Transverse colon (tissue), 4 donors: ENCODE measurements at regions not wholly inside any gene's neighbourhood (a gene's known extent, or its start where the extent isn't known, plus 50 kb on each side); places are given as distances from the start of the nearest gene placed in this dataset.

Experiments used
- DNase-seq: peaks from one replicate; pipeline ENCODE4 v3.0.0-alpha.2; 2019
- H3K27ac ChIP-seq, 4 donors: fragments of 200-600 bp; sonication (generic); 2 replicates each; pipeline ENCODE4 v1.5.1; 2016 to 2018; ENCODE audit warnings: inconsistent platforms in 4 of 4
- H3K27me3 ChIP-seq: fragments of 200-600 bp; sonication (generic); 2 replicates; pipeline ENCODE4 v1.5.1; 2017; ENCODE audit warnings: inconsistent platforms
- H3K36me3 ChIP-seq, 4 donors: fragments of 200-600 bp; sonication (generic); 2 replicates each; pipeline ENCODE4 v1.5.1; 2017 to 2019; ENCODE audit warnings: inconsistent platforms in 4 of 4
- H3K4me1 ChIP-seq, 4 donors: fragments of 200-600 bp; sonication (generic); 2 replicates each; pipeline ENCODE4 v1.5.1; 2017 to 2020; ENCODE audit warnings: inconsistent platforms in 4 of 4
- H3K4me3 ChIP-seq, 4 donors: fragments of 200-600 bp; sonication (generic); 1 replicate in 1 of 4; 2 replicates in 3 of 4; pipeline versions ENCODE4 v1.5.1 to v1.6.1; 2017 to 2019; ENCODE audit warnings: inconsistent platforms in 4 of 4
- H3K9me3 ChIP-seq, 2 donors: fragments of 200-600 bp; sonication (generic); 2 replicates each; pipeline ENCODE4 v1.5.1; 2017 to 2019; ENCODE audit warnings: inconsistent platforms in 2 of 2
- EP300 ChIP-seq: sonication (generic); formaldehyde crosslinking; IDR thresholded peaks from one replicate; pipeline ENCODE4 v1.6.1; 2017; ENCODE audit warnings: antibody characterized with exemption, low read depth
- POLR2A ChIP-seq: fragments of 450-650 bp; IDR thresholded peaks from one replicate; pipeline ENCODE4 v1.6.1; 2016; ENCODE audit warnings: antibody characterized with exemption, mild to moderate bottlenecking, moderate library complexity
- POLR2AphosphoS5 ChIP-seq, 3 donors: sonication (generic); formaldehyde crosslinking; IDR thresholded peaks; one replicate each; pipeline ENCODE4 v1.6.1; 2016; ENCODE audit warnings: antibody characterized with exemption in 3 of 3
- WGBS, 2 donors: methylation state at CpG; one replicate each; pipeline ENCODE4 v1.1.5; 2018; ENCODE audit warnings: low coverage in 1 of 2; 5-methylcytosine and 5-hydroxymethylcytosine counted together
- in situ Hi-C, 4 donors: fragments of 200-750 bp; cut with MboI; loops; one replicate each; pipeline versions ENCODE4 v1.15.0 to v1.15.1; 2017; ENCODE audit warnings: low sequenced_read_pairs in 3 of 4, low pct_ligation_motif_present in 1 of 4, low pct_unique_long_range_greater_than_20kb in 1 of 4
- intact Hi-C: fragments of 100-400 bp; cut with DNase I; formaldehyde crosslinking; loops from one replicate; pipeline ENCODE4 v1.15.1; 2023; ENCODE audit warnings: low total_unique reads
- TF ChIP-seq, protein P1 (sequence below), 5 experiments: fragments of 200-600 bp in 3 of 5; fragments of 450-650 bp in 2 of 5; sonication (generic) in 3 of 5; IDR thresholded peaks; 1 replicate in 2 of 5; 2 replicates in 3 of 5; pipeline ENCODE4 v1.5.1; 2016 to 2017; ENCODE audit warnings: antibody characterized with exemption in 5 of 5, inconsistent platforms in 3 of 5, mild to moderate bottlenecking in 2 of 5, moderate library complexity in 1 of 5

DNA sequence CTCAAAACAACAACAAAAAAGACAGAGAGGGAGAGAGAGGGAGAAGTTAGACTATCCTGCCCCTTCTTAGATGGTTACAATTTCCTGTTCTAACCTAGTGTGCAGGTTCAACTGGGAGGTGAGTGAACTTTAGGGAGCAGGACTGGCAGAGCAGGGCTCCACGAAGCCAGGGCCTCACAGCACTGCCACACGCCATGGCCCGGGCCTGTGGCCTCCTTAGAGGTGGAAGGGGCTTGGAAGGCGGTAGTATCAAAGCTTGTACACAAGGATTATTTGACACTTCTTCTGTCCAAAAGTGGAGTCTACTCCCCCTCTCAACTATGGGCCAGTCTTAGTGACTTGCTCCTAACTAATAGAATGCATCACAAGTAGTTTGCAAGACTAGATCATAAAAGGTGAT is 62.9 kb upstream of the TMEM72 start:
- Histone ChIP-seq H3K27me3 (no peaks in the 10 kb centered on the region), H3K4me3 (no peak overlapping the region), H3K27ac (no peak overlapping the region), H3K4me1 (no peaks in the 10 kb centered on the region), H3K9me3 (no peaks in the 10 kb centered on the region), H3K36me3 (no peaks in the 10 kb centered on the region)
- intact Hi-C loops, result no loop called here
- 88% methylated on average over 4 of the region's 4 CpGs; no CpG with 5 or more reads in 1 of the 2 donors for WGBS, 2 donors
- TF ChIP-seq EP300 (no peak), POLR2A (no peak), POLR2AphosphoS5 (IDR thresholded peaks at IDR 0.05) (no peak)
- TF ChIP-seq, protein P1, sequence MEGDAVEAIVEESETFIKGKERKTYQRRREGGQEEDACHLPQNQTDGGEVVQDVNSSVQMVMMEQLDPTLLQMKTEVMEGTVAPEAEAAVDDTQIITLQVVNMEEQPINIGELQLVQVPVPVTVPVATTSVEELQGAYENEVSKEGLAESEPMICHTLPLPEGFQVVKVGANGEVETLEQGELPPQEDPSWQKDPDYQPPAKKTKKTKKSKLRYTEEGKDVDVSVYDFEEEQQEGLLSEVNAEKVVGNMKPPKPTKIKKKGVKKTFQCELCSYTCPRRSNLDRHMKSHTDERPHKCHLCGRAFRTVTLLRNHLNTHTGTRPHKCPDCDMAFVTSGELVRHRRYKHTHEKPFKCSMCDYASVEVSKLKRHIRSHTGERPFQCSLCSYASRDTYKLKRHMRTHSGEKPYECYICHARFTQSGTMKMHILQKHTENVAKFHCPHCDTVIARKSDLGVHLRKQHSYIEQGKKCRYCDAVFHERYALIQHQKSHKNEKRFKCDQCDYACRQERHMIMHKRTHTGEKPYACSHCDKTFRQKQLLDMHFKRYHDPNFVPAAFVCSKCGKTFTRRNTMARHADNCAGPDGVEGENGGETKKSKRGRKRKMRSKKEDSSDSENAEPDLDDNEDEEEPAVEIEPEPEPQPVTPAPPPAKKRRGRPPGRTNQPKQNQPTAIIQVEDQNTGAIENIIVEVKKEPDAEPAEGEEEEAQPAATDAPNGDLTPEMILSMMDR (IDR thresholded peaks at IDR 0.05), result no peak
- no peak for DNase-seq
- in situ Hi-C loops, result no loop called here

DNA sequence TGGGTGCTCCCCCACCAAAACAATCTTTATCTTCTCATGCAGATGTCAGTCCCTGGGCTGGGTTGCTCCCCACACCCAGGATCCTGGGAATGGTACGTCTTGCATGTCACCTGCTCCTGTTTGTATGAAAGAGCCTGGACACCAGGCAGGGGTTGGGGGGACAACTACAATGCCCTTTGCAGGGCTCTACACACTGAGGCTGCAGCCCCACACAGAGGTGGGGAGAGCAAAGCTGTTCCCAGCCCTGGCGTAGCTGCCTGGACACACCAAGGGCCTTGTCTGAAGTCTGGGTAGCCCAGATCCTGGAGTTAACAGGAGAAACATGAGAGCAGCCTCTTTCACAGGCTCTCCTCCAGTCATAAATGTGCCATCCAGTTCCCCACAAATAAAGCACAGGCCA is 61.2 kb upstream of the TMEM72 start:
- TF ChIP-seq EP300, result no peak
- TF ChIP-seq, protein P1 (IDR thresholded peaks at IDR 0.05), result no peak
- no peak for TF ChIP-seq POLR2A
- TF ChIP-seq POLR2AphosphoS5 (IDR thresholded peaks at IDR 0.05), result no peak
- no peaks in the 10 kb centered on the region for H3K9me3 ChIP-seq
- no peak overlapping the region for H3K27ac ChIP-seq
- H3K4me1 ChIP-seq, result no peaks in the 10 kb centered on the region
- H3K27me3 ChIP-seq, result no peaks in the 10 kb centered on the region
- no peak overlapping the region for H3K4me3 ChIP-seq
- no peaks in the 10 kb centered on the region for H3K36me3 ChIP-seq
- in situ Hi-C loops (loop anchor here (10.0 to 25.0 kb wide), 4 partner anchors 463 to 813 kb away; partner anchors contain the start of gene CXCL12 (in 4 of the 4)), intact Hi-C loops (loop anchor here (10.0 kb wide), 1 partner anchor 455 kb away; no protein-coding TSS in a partner anchor)
- DNase-seq, result no peak
- 86 to 90% methylated on average over 2 of the region's 2 CpGs for WGBS, 2 donors

DNA sequence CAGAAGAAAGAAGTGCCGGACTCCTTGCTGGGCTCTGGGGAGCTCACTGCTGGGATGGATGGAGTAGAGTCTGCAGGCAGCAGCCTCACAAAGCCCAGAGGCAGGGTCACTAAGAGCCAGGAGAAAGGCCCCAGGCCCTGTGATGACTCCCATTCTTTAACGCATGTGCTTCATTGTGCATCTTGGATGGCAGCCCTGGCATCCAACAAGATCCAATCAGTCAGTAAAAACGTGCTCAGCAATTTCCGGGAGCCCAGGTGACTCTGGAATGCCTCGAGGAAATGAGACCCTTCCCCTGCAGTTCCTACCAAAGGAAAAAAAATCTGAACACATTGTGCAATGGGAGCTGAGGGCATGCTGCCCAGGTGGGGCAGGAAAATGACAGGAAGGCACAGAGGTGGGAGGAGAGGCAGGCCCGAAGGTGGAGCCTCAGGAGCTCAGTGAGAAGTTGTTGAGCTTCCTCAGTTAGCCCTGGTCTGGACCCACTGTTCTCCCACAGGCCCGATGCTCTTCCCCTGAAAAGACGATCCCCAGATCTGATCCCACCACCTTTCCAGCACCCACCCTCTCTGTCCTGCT is 60.7 kb upstream of the TMEM72 start:
- Histone ChIP-seq H3K27me3 (no peaks in the 10 kb centered on the region), H3K9me3 (no peaks in the 10 kb centered on the region), H3K4me3 (no peak overlapping the region), H3K4me1 (no peaks in the 10 kb centered on the region), H3K36me3 (no peaks in the 10 kb centered on the region), H3K27ac (no peak overlapping the region)
- intact Hi-C loops, result loop anchor here (10.0 kb wide), 1 partner anchor 456 kb away; no protein-coding TSS in a partner anchor
- 80 to 81% methylated on average over 2 to 8 of the region's 8 CpGs for WGBS, 2 donors
- in situ Hi-C loops, result loop anchor here (10.0 to 25.0 kb wide), 4 partner anchors 463 to 813 kb away; partner anchors contain the start of gene CXCL12 (in 4 of the 4)
- TF ChIP-seq, protein P1 (IDR thresholded peaks at IDR 0.05), result no peak
- DNase-seq, result no peak

DNA sequence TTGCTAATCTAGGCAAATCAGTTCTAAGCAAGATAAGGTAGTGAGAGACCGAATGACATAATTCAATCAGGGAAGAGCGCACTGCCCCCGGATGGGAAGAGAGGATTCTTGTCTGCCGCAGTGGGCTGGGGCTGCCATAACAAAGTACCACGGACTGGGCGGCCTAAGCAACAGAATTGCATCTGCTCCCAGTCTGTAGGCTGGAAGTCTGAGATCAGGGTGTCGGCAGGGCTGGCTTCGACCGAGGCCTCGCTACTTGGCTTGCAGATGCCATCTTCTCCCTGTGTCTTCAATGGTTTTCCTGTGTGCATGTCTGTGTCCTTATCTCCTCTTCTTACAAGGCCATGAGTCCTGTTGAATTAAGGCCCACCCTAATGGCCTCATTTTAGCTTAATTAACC is 59.7 kb upstream of the TMEM72 start:
- intact Hi-C loops, result loop anchor here (10.0 kb wide), 1 partner anchor 457 kb away; no protein-coding TSS in a partner anchor
- in situ Hi-C loops, result loop anchor here (10.0 to 25.0 kb wide), 4 partner anchors 464 to 814 kb away; partner anchors contain the start of gene CXCL12 (in 4 of the 4)
- no peak for DNase-seq
- Histone ChIP-seq H3K9me3 (no peaks in the 10 kb centered on the region), H3K4me1 (no peaks in the 10 kb centered on the region), H3K36me3 (no peaks in the 10 kb centered on the region), H3K4me3 (no peak overlapping the region), H3K27me3 (no peaks in the 10 kb centered on the region), H3K27ac (no peak overlapping the region)
- 89 to 94% methylated on average over 4 to 10 of the region's 10 CpGs for WGBS, 2 donors
- TF ChIP-seq POLR2AphosphoS5 (IDR thresholded peaks at IDR 0.05) (no peak), EP300 (no peak), POLR2A (no peak)
- TF ChIP-seq, protein P1 (IDR thresholded peaks at IDR 0.05), result no peak
